ENCODE measurements at regions not wholly inside any gene's neighbourhood (a gene's known extent, or its start where the extent isn't known, plus 50 kb on each side); places are given as distances from the start of the nearest gene placed in this dataset.

DNA sequence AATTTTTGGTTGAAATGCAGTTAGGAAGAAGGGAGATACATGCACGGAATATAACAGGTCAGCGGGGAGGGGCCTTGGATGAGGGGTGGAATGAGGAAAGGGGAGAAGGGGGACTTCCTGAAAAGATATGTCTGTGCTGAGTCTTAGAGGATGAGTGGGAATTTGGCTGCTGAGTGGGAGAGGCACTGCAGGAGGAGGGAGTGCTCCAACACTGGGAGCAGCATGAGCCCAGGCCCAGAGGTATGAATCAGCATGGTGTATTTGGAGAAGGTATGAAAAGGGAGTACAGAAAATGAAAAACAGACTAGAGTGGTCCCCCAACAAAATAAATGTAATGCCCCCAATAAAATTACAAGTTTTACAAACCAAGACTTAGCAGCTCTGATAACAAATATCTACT is 394.4 kb downstream of the IPO8 start:
- TF ChIP-seq, protein P1, sequence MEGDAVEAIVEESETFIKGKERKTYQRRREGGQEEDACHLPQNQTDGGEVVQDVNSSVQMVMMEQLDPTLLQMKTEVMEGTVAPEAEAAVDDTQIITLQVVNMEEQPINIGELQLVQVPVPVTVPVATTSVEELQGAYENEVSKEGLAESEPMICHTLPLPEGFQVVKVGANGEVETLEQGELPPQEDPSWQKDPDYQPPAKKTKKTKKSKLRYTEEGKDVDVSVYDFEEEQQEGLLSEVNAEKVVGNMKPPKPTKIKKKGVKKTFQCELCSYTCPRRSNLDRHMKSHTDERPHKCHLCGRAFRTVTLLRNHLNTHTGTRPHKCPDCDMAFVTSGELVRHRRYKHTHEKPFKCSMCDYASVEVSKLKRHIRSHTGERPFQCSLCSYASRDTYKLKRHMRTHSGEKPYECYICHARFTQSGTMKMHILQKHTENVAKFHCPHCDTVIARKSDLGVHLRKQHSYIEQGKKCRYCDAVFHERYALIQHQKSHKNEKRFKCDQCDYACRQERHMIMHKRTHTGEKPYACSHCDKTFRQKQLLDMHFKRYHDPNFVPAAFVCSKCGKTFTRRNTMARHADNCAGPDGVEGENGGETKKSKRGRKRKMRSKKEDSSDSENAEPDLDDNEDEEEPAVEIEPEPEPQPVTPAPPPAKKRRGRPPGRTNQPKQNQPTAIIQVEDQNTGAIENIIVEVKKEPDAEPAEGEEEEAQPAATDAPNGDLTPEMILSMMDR (IDR thresholded peaks at IDR 0.05) = no peak
- TF ChIP-seq POLR2A (IDR thresholded peaks at IDR 0.05) = no peak
